Neural cell (in vitro differentiated cells): ENCODE measurements at regions not wholly inside any gene's neighbourhood (a gene's known extent, or its start where the extent isn't known, plus 50 kb on each side); places are given as distances from the start of the nearest gene placed in this dataset.
"Not testable (repeated sequence)": the region's sequence is repeated elsewhere in the genome, so short reads cannot be mapped to it uniquely, and the experiment has no call there.

ENCODE experiments used
- H2AFZ ChIP-seq: fragments of 200-600, 300-800 bp; sonication (generic), shearing (Covaris generic); 2 replicates; pipeline ENCODE4 v1.6.0; 2014; ENCODE audit warnings: low read depth, mild to moderate bottlenecking, antibody characterized with exemption, low read length, moderate library complexity
- H3F3A ChIP-seq: fragments of 200-600 bp; shearing (Covaris generic); 2 replicates; pipeline ENCODE4 v1.6.1; 2016; ENCODE audit warnings: mild to moderate bottlenecking, moderate library complexity, mixed read lengths, antibody characterized with exemption, low read length; ENCODE audit not compliant: insufficient read depth, poor library complexity, severe bottlenecking
- H3K27ac ChIP-seq: fragments of 200-600, 300-800 bp; sonication (generic), shearing (Covaris generic); 2 replicates; pipeline ENCODE4 v1.5.1; 2014; ENCODE audit warnings: mild to moderate bottlenecking, low read length, moderate library complexity
- H3K27me3 ChIP-seq: fragments of 300-800, 200-600 bp; sonication (generic), shearing (Covaris generic); 2 replicates; pipeline ENCODE4 v1.6.0; 2014; ENCODE audit warnings: mild to moderate bottlenecking, low read depth, low read length, moderate library complexity; ENCODE audit not compliant: insufficient read depth
- H3K36me3 ChIP-seq: fragments of 300-800, 200-600 bp; sonication (generic), shearing (Covaris generic); 2 replicates; pipeline ENCODE4 v1.5.1; 2014; ENCODE audit warnings: mild to moderate bottlenecking, antibody characterized with exemption, low read length, moderate library complexity; ENCODE audit not compliant: insufficient read depth
- H3K4me2 ChIP-seq: fragments of 300-800, 200-600 bp; sonication (generic), shearing (Covaris generic); 2 replicates; pipeline ENCODE4 v1.6.0; 2014; ENCODE audit warnings: mild to moderate bottlenecking, low read length
- H3K4me3 ChIP-seq: fragments of 300-800, 200-600 bp; sonication (generic), shearing (Covaris generic); 2 replicates; pipeline ENCODE4 v1.5.1; 2014; ENCODE audit warnings: mild to moderate bottlenecking, low read length, moderate library complexity
- H3K79me2 ChIP-seq: fragments of 200-600 bp; shearing (Covaris generic); replicated peaks from 2 replicates; pipeline ENCODE4 v1.6.0; 2014; ENCODE audit warnings: mild to moderate bottlenecking, low read length, moderate library complexity; ENCODE audit not compliant: insufficient read depth
- H3K9ac ChIP-seq: fragments of 300-800, 200-600 bp; sonication (generic), shearing (Covaris generic); 2 replicates; pipeline ENCODE4 v1.6.1; 2016; ENCODE audit warnings: mild to moderate bottlenecking, low read length, mixed read lengths
- H3K9me2 ChIP-seq: fragments of 200-600 bp; shearing (Covaris generic); 2 replicates; pipeline ENCODE4 v1.6.1; 2016; ENCODE audit warnings: mild to moderate bottlenecking, low read length, mixed read lengths; ENCODE audit not compliant: insufficient read depth
- H3K9me3 ChIP-seq: fragments of 200-600, 300-800 bp; sonication (generic), shearing (Covaris generic); 2 replicates; pipeline ENCODE4 v1.6.1; 2016; ENCODE audit warnings: mild to moderate bottlenecking, mixed run types, low read length, moderate library complexity, mixed read lengths
- H4K20me1 ChIP-seq: fragments of 200-600 bp; shearing (Covaris generic); 2 replicates; pipeline ENCODE4 v1.6.1; 2016; ENCODE audit warnings: mild to moderate bottlenecking, mixed run types; ENCODE audit not compliant: insufficient read depth
- EP300 ChIP-seq: fragments of 450-650 bp; conservative IDR thresholded peaks from 2 replicates; pipeline ENCODE4 v1.6.1; 2014; ENCODE audit warnings: antibody characterized with exemption, mild to moderate bottlenecking, moderate library complexity; ENCODE audit not compliant: poor library complexity, severe bottlenecking
- EZH2 ChIP-seq: fragments of 200-600, 300-800 bp; shearing (Covaris generic), sonication (generic); IDR thresholded peaks from 2 replicates; pipeline ENCODE4 v1.6.1; 2014; ENCODE audit warnings: antibody characterized with exemption, low read length, borderline replicate concordance, mild to moderate bottlenecking; ENCODE audit not compliant: insufficient read depth, poor library complexity, severe bottlenecking
- MXI1 ChIP-seq: fragments of 450-650 bp; conservative IDR thresholded peaks from 2 replicates; pipeline ENCODE4 v1.6.1; 2014; ENCODE audit warnings: antibody characterized with exemption, mild to moderate bottlenecking; ENCODE audit not compliant: poor library complexity, severe bottlenecking
- POLR2AphosphoS5 ChIP-seq: IDR thresholded peaks from 2 replicates; pipeline ENCODE4 v1.6.1; 2012
- RAD21 ChIP-seq: fragments of 450-650 bp; conservative IDR thresholded peaks from 2 replicates; pipeline ENCODE4 v1.6.1; 2014; ENCODE audit warnings: antibody characterized with exemption, mild to moderate bottlenecking, moderate library complexity
- SMC3 ChIP-seq: fragments of 450-650 bp; conservative IDR thresholded peaks from 2 replicates; pipeline ENCODE4 v1.6.1; 2014; ENCODE audit warnings: antibody characterized with exemption, mild to moderate bottlenecking, moderate library complexity; ENCODE audit not compliant: poor library complexity
- TAF1 ChIP-seq: IDR thresholded peaks from 2 replicates; pipeline ENCODE4 v1.6.1; 2012; ENCODE audit warnings: low read depth
- TF ChIP-seq, protein P1 (sequence below): IDR thresholded peaks from 2 replicates; pipeline ENCODE4 v1.6.1; 2012; ENCODE audit warnings: borderline replicate concordance
- TF ChIP-seq, protein P2 (sequence below): fragments of 450-650 bp; IDR thresholded peaks from 2 replicates; pipeline ENCODE4 v1.5.1; 2014; ENCODE audit warnings: antibody characterized with exemption, mild to moderate bottlenecking, moderate library complexity; ENCODE audit not compliant: poor library complexity, severe bottlenecking

DNA sequence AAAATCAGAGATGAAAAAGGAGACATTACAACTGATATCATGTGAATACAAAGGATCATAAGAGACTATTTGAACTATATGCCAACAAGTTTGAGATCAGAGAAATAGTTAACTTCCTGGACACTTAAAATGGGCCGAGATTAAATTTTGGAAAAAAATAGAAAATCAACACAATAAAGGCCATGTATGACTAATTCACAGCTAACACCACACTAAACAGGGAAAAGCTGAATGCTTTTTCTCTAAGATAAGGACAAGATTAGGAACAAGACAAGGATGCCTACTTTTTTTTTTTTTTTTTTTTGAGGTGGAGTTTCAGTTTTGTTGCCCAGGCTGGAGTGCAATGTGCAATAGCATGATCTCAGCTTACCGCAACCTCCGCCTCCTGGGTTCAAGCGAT, 151.4 kb upstream of the MAGI2 start:
- H3K27ac ChIP-seq, result no peak overlapping the region

DNA sequence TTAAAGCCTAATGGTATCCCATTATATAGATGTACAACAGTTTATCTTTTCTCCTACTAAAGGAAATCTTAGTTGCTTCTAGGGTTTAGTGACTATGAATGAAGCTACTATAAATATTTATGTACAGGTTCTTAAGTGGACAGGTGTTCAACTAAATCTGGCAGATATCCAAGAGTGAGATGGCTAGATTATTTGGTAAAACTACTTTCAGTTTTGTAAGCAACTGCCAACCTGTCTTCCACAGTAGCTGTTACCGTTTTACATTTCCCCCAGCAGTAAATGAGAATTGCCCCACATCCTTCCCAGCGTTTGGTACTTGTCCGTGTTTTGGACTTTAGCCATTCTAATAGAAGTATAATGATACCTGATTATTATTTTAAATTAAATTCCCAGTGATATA, 144.9 kb upstream of the MAGI2 start:
- no peaks in the 10 kb centered on the region for H3F3A ChIP-seq
- H3K27ac ChIP-seq, result no peak overlapping the region
- TF ChIP-seq EZH2, result no peak
- no peak for TF ChIP-seq EP300
- TF ChIP-seq TAF1, result no peak
- TF ChIP-seq, protein P1, sequence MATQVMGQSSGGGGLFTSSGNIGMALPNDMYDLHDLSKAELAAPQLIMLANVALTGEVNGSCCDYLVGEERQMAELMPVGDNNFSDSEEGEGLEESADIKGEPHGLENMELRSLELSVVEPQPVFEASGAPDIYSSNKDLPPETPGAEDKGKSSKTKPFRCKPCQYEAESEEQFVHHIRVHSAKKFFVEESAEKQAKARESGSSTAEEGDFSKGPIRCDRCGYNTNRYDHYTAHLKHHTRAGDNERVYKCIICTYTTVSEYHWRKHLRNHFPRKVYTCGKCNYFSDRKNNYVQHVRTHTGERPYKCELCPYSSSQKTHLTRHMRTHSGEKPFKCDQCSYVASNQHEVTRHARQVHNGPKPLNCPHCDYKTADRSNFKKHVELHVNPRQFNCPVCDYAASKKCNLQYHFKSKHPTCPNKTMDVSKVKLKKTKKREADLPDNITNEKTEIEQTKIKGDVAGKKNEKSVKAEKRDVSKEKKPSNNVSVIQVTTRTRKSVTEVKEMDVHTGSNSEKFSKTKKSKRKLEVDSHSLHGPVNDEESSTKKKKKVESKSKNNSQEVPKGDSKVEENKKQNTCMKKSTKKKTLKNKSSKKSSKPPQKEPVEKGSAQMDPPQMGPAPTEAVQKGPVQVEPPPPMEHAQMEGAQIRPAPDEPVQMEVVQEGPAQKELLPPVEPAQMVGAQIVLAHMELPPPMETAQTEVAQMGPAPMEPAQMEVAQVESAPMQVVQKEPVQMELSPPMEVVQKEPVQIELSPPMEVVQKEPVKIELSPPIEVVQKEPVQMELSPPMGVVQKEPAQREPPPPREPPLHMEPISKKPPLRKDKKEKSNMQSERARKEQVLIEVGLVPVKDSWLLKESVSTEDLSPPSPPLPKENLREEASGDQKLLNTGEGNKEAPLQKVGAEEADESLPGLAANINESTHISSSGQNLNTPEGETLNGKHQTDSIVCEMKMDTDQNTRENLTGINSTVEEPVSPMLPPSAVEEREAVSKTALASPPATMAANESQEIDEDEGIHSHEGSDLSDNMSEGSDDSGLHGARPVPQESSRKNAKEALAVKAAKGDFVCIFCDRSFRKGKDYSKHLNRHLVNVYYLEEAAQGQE, result no peak
- TF ChIP-seq, protein P2, sequence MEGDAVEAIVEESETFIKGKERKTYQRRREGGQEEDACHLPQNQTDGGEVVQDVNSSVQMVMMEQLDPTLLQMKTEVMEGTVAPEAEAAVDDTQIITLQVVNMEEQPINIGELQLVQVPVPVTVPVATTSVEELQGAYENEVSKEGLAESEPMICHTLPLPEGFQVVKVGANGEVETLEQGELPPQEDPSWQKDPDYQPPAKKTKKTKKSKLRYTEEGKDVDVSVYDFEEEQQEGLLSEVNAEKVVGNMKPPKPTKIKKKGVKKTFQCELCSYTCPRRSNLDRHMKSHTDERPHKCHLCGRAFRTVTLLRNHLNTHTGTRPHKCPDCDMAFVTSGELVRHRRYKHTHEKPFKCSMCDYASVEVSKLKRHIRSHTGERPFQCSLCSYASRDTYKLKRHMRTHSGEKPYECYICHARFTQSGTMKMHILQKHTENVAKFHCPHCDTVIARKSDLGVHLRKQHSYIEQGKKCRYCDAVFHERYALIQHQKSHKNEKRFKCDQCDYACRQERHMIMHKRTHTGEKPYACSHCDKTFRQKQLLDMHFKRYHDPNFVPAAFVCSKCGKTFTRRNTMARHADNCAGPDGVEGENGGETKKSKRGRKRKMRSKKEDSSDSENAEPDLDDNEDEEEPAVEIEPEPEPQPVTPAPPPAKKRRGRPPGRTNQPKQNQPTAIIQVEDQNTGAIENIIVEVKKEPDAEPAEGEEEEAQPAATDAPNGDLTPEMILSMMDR, result no peak
- TF ChIP-seq POLR2AphosphoS5, result no peak
- no peak for TF ChIP-seq SMC3
- no peak for TF ChIP-seq RAD21
- TF ChIP-seq MXI1, result no peak
- H3K36me3 ChIP-seq, result no peaks in the 10 kb centered on the region
- H3K9me2 ChIP-seq, result no peaks in the 10 kb centered on the region
- H4K20me1 ChIP-seq, result no peaks in the 10 kb centered on the region
- no peak overlapping the region for H3K4me3 ChIP-seq
- H2AFZ ChIP-seq, result no peak overlapping the region
- H3K9me3 ChIP-seq, result no peaks in the 10 kb centered on the region
- H3K27me3 ChIP-seq, result no peaks in the 10 kb centered on the region
- H3K4me2 ChIP-seq, result no peak overlapping the region
- no peak overlapping the region for H3K9ac ChIP-seq
- no peaks in the 10 kb centered on the region for H3K79me2 ChIP-seq

More for the DNA sequence above, 151.4 kb upstream of the MAGI2 start:
- no peak overlapping the region for H3K4me3 ChIP-seq
- H2AFZ ChIP-seq, result no peak overlapping the region
- no peaks in the 10 kb centered on the region for H3K36me3 ChIP-seq
- no peak overlapping the region for H3K9ac ChIP-seq
- H3F3A ChIP-seq, result no peaks in the 10 kb centered on the region
- H3K9me3 ChIP-seq, result no peaks in the 10 kb centered on the region
- no peak overlapping the region for H3K4me2 ChIP-seq
- no peaks in the 10 kb centered on the region for H4K20me1 ChIP-seq
- no peaks in the 10 kb centered on the region for H3K9me2 ChIP-seq
- no peaks in the 10 kb centered on the region for H3K79me2 ChIP-seq
- TF ChIP-seq RAD21 (no peak), TAF1 (no peak), POLR2AphosphoS5 (no peak), EP300 (no peak), SMC3 (no peak), MXI1 (no peak)
- TF ChIP-seq, protein P2, result no peak
- TF ChIP-seq, protein P1, result no peak
- no peaks in the 10 kb centered on the region for H3K27me3 ChIP-seq

DNA sequence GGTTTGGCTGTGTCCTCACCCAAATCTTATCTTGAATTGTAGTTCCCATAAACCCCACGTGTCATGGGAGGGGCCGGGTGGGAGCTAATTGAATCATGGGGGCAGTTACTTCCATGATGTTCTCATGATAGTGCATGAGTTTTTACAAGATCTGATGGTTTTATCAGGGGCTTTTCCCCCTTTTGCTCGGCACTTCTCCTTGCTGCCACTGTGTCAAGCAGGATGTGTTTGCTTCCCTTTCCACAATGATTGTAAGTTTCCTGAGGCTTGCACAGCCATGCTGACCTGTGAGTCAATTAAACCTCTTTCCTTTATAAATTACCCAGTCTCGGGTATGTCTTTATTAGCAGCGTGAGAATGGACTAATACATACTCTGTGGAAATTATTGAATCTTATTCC, 141.2 kb upstream of the MAGI2 start:
- H3F3A ChIP-seq, H2AFZ ChIP-seq, H3K4me3 ChIP-seq, H3K9me2 ChIP-seq, H4K20me1 ChIP-seq, H3K9me3 ChIP-seq, H3K36me3 ChIP-seq, H3K79me2 ChIP-seq, H3K9ac ChIP-seq, H3K27ac ChIP-seq, H3K27me3 ChIP-seq, H3K4me2 ChIP-seq: not testable (repeated sequence)
